ENCODE measurements at regions not wholly inside any gene's neighbourhood (a gene's known extent, or its start where the extent isn't known, plus 50 kb on each side); places are given as distances from the start of the nearest gene placed in this dataset.

DNA sequence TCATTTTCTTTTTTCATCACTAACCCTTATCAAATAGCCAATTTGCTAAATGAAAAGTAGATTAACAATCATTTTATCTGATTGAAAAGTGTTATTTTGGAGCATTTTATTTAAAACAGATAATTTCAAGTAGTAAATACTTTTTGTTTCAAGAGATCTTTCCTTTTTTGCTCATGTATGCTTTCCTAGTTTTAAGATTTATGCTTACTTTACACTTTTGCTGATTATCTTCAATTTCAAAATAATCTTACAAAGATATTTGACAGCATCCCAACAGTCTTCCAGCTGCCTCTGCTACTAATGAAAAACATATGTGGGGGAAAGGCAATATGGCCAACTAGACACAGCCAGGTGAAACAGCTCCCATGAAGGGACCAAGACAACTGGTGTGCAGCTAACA lies 1027.3 kb upstream of the CDH9 start:
- no peak for TF ChIP-seq POLR2A (IDR thresholded peaks at IDR 0.05)
- no peak for TF ChIP-seq EP300 (IDR thresholded peaks at IDR 0.05; ENCODE audit: low read depth)
